GM19395 (cell line): ENCODE measurements at regions not wholly inside any gene's neighbourhood (a gene's known extent, or its start where the extent isn't known, plus 50 kb on each side); places are given as distances from the start of the nearest gene placed in this dataset.

Experiments used
- ATAC-seq: cut with Tn5 transposase; IDR thresholded peaks from one replicate; pipeline ENCODE4 v1.9.1; 2021; ENCODE audit warnings: mild to moderate bottlenecking, moderate library complexity; ENCODE audit not compliant: unreplicated experiment

DNA sequence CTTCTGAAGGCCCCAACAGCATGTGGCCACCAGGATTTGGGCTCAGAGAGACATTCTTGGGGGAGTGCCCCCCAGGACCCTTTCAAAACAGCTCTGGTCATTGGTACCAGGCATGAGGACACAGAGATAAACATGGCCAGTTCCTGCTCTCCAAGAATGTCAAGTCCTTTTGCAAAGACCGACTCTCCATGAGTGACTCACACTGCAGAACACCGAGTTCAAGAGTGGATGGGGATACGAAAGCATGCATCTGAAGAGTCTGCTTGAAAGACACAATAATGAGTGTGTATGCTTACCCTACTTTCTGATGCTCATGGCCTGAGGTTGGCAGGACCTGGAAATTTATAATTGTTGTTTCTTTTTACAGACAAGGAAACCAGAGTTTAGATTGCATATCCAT lies 450.6 kb downstream of the TSN start:
- no peak for ATAC-seq

DNA sequence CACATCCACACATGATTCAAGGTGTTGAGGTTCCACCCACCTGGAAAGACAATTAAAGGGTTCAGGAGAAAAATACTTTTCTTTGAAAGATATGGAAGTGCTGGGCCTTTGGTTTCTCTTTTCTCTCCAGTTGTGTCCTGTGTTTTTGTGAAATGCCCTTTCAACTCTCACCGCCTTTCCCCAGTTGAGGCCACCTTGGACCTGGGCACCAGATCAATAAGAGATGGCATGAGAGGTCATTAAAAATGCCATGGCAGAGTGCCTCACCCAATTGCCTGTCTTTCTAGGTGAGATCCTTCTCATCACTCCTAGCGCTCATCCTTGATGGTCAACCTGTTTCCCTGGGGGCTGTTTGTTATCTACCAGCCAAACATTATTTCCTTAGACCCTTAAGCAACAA lies 453.9 kb downstream of the TSN start:
- no peak for ATAC-seq

DNA sequence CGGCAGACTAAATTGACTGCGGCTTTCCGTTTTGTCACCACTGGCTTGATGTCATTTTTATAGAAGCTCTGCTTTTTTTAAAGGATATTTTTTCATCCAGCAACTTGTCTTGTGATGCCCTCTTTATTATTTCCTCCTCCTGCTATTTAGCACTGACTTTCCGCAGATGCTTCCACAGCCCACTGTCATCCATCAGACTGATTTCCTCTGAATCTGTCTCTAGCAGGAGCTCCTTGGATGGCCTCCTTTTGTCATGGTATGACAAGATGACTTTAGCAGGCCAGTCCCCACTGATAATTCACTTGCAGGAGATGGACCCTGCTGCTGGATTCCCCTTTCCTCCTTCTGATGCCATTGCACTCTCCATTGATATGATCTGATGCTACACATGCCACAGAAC lies 454.6 kb downstream of the TSN start:
- ATAC-seq: no peak

DNA sequence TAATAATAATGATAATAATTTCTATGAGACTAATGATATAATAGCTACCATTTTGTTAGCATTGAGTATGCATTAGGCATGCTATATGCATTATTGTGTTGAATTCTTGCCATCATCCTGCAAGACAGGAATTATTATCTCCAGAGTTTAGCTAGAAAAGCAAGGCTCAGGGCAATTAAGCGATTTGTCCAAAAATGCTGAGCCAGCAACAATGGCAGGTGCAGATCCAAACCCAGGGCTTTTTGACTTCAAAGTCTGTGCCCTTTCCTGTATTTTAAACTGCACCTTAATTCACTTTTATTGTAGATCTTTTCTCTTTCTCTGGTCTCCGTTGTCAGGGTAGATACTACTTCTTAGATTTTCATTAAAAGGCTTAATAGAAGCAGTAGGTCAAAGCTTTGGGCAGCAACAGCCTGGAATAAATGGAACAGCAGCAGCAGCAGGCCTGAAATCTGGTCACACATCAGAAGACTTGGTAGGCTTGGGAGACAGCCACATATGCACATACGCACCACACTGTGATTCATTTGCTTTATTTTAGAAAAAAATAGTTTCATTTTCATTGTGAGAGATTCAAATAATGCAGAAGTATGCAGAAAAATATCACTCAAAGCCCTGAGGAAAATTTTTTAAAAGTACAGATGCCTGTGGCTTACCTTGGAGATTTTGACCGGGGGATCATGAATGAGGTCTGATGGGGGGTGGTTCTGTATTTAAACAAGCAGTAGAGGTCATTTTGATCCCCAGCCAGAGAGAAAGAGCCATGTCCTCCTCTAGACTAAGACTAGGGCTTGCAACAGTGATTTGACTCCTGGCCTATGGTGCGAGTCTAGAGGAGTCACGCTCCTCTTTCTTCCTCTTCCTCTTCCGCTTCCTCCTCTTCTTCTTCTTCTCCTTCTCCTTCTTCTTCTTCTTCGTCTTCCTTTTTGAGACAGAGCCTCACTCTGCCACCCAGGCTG lies 455.7 kb downstream of the TSN start:
- ATAC-seq: no peak

DNA sequence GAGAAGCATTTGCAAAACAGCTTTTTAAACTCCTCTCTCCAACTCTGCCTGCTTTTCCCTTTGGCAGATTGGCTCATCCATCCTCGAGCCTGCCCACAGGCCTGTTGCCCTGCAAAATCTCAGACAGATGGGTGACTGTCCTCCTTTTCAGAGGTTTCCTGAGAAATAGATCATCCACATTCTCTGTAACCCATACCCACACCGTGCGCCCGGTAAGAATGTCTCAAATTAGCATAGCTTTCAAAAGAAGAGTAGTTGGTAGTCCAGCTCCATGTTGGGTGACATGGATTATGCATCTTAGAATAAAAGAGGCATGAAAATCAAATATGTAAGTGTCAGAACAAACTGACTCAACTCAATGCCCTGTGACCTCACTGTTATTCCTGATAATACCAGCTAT lies 457.9 kb downstream of the TSN start:
- no peak for ATAC-seq

DNA sequence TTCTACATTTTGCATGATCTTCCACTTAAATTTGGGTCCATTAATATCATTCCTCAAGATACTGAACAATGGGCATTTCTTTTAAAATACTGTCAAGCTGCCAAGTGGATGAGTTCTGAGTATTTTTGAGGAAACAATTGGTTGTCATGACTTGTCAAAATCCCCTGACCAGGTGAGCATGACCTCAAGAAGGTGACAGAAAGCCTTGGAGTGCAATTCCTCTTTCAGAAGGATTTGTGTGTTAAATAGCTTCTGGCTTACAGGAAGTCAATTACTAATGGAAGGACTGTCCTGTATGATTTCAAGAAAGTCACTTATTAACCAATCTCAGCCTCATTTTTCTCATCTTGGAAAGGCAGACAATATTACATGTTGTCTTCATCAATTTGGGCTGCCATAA lies 460.6 kb downstream of the TSN start:
- ATAC-seq: no peak

DNA sequence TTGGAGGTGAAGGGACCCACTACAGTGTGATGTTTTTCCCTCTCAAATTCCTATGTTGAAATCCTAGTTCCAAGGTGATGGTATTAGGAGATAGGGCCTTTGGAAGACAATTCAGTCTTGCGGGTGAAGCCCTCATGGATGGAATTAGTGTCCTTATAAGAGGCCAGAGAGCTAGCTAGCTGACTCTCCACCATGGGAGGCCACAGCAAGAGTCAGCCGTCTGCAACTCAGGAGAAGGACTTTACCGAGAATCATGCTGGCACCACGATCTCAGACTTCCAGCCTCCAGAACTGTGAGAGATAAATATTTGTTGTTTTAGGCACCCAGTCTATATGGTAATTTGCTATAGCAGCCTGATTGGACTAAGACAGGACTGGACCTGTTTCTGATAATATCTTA lies 461.4 kb downstream of the TSN start:
- ATAC-seq: no peak

DNA sequence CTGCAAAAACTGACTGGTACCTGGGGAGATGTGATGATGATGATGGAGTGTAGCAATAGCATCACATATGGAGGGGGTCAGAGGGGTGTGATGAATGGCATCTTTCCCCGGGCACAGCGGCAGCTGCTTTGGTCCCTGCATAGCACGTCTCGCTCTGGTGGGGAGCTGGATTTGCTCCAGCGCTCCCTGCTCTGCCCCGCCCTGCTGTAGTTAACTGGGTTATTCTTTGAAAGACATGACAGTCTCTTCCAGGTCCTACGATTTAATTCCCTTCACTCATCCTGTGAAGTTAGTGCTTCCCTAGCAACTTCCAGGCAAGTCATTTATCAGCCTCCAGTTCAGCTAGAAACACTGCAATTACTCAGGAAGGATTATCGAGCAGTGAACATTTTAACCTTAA lies 463.1 kb downstream of the TSN start:
- ATAC-seq: no peak

DNA sequence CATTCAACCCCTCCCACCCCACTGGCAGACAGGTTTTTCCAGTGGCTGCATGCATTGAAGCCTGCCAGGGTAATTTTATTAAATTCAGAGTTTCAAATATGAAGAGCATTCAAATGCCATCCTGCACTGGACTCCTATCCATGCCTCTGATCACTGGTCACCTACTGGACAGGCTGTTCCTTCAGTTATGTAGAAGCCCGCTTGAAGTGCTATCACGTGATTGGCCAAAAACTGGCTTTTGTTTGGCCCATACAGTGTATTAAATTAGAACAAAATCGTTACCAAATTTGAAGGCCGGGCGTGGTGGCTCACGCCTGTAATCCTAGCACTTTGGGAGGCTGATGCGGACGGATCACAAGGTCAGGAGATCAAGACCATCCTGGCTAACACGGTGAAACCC lies 464.1 kb downstream of the TSN start:
- ATAC-seq: no peak

DNA sequence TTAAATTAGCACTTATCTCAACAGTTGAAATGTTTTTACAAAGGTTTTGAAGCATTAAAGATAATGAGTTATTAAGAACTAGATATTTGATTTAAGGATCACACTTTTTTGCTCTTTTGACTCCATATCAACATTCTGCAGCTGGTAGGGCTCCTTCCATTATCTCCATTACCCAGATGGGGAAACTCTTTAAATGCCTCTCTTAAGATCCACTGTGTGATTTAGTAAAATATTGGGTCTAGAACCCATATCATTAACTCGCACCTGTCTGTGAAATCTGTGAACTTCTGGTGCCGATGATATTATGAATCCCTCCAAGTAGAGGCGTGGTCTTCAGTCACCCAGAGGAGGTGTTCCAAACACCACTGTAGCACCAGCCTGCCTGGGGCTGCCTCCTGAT lies 466.2 kb downstream of the TSN start:
- no peak for ATAC-seq

DNA sequence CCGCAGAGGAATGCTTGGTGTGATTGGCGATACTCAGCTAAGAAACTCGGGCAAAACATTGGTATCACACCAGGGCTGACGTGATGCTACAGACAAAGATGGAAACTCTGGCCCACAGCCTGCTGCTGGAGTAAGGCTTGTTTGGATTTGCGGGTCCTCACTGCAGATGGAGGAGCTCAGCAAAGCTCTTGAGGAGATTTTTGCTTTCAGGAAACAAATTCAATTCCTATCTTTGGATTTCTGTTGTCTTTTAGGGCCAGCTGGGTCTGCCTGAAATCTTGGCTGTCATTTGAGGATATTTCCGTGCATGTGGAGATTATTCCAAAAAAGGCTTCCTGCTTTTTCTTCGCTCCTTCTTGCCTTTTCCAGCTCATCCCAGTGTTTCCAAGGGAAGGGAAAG lies 475.8 kb downstream of the TSN start:
- ATAC-seq: no peak

DNA sequence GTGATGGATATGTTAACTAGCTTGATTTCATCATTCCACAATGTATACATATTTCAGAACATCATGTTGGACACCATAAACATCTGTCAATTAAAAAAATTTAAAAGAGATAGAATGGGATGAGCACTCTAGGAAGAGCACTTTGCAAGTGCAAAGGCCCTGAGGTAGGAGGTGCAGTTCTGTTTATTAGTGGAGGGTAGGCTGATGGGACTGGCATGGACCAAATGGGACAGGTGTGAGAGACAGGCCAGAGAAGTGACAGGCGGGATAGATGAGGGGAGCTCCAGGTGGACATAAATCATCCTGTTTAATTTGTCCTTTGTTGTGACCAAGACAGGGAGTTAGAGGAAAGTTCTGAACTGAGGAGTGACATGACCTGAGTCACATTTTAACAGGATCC lies 477.9 kb downstream of the TSN start:
- ATAC-seq: no peak

DNA sequence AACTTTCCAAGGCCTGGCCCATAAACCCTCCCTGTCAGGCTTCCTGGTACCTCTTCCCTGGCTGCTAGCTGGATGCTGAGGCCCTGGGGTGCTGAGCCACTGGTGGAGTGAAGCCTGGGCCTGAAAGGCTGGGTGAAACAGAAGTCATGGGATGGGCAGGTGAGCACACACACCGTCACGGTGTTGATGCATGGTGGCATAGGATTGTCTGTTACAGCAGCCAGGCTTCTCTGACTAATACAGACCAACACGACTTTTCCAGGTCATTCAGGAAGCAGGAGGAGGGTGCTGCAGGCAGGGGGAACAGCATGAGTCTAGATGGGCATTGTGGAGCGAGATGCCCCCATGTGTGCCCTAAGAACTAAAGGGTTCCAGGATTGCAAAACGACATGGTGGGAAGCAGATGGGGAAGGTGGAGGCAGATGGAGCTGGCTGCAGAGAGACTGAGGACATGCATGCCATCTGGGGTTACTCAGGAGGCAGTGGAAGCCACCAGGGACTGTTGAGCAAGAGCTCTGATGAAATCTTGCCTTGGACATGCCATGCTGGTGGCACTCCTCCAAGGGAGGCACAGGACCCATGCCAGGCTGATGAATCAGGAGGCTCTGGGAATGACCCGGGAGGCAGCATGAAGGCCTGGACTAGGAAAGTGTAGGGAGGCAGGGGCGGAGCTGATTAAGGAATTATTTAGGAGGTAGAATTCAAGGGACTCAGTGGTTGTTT lies 480.9 kb downstream of the TSN start:
- no peak for ATAC-seq

DNA sequence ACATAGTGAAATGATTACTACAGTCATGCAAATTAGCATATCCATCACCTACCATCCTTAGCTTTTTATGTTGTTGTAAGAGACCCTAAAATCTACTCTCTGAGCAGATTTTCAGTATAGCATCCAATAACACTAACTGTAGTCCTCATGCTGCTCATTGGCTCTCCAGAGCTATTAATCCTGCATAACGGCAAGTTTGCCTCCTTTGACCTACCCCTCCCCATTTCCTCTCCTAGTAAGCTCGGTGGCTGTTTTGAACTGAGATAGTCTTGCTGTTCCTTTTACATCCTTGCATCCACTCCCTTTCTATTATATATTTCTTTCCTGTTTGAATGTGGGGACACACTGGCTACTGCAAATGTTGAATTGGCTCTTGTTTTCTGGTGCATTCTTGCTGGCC lies 481.5 kb downstream of the TSN start:
- ATAC-seq: no peak

DNA sequence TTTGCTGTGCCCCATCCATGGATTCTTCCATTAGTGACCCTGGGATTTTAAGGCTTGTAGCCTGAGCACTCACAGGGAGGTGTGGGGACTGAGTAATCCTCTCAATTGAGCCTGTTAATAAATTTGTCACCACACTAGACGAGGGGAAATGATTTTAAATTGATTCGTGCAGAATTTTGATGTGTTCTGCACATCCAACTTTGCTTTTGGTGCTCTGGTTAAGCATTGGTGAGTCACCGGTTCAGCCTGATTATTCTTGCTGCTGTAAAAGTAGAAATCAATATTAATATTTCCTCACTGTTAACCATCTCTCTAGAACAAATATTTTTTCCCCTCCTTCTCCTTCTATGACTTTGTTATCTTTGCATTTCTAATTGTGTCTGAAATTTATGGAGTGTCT lies 482.0 kb downstream of the TSN start:
- no peak for ATAC-seq

DNA sequence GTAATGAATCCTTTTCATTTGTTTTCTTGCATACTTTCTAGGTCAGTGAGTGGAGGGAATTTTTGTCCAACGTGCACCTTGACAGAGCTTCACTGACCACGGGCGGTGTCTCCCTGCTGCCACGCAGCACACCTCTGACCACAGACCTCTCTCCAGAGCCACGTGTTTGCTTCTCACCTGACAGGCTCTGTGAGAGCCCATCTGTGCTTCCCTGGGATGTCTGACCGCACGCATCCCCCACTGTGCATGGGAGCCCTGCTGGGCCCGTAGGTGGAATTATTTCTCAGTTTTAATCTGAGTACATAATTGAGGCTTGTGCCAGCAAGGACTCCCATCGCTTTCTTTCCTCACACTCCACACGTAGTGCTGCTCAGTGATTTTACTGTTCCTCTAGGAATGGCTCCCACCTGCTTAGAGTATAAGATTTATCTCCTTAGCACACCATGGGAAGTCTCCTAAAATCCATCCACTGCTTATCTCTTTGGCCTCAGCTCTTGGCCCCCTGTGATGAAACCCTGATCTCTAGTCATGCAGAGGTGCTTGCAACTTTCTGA lies 482.6 kb downstream of the TSN start:
- no peak for ATAC-seq

DNA sequence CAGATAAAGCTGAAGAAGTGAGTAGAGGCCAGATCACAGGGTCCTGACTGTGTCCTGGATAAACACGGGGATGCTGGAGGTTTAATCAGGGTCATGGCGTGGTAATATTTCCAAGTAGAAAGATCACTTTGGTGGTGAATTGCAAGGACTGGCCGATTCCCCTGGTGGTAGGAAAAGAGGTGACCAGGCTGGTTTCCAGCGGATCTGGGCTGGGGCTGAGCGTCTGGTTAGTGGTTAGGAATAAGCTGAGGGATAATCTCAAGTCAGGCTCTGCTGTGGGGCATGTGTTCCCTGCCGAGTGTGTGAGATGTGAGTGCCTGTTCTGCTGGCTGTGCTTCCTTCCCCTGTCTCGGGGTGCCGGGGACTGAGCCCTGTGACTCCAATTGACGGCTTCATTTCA lies 484.0 kb downstream of the TSN start:
- no peak for ATAC-seq

DNA sequence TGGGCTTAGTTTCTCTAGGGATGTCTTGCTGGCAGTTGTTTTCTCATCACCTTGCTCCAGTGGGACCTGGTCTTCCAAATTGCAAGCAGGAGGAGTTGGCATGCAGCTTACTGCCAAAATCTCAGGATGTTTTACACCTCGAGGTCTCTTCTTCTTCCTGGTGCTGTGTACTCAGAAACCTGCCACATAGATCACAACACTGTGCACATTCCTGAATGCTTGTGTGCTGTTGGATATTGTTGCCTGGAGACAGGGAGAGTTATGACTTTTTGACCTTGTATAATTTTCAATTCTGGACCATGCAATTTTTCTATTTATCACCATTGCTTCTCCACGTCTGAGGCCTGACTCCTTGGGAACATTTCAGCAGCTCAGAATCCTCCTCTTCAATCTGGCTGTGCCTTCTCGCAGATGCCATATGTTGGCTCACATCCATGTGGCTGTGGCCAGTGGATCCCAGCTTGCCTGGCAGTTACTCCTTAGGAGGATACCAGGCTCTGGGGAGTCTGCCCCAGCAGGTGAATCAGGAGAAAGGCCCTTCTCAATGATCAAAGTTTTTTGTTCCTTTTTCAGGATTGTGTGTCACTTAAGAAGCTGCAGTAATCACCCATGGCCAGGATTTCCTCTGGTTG lies 489.3 kb downstream of the TSN start:
- no peak for ATAC-seq

DNA sequence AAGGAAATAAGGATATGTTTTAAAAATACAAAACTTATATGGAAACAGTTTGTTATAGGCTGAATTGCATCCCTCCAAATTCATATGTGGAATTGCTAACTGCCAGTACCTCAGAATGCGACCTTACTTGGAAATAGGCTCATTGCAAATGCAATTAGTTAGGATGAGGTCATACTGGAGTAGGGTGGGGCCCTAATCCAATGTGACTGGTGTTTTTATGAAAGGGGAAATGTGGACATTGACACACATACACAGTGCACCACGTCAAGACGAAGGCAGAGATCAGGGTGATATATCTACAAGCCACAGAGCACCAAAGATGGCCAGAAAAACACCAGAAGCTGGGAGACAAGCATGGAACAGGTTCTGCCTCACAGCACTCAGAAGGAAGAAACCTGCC lies 494.2 kb downstream of the TSN start:
- no peak for ATAC-seq

DNA sequence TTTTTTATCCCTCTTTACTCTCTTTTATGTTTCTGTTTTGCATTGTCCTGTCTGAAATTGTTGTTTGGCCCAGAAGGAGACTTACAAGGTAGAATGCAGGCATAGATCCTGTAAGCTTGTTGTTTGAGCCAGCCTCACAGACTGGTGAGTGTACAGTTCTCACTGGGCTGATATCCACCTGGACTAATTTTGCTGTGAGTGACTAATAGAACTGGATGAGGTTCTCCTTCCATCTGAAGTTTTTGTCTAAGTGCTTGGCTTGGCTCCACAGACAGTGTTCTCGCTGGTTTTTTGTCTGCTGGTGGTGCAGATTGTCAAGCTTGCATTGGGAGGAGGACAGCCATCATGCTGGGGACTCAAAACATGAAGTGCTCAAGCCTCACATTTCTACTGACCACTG lies 495.7 kb downstream of the TSN start:
- ATAC-seq: no peak

DNA sequence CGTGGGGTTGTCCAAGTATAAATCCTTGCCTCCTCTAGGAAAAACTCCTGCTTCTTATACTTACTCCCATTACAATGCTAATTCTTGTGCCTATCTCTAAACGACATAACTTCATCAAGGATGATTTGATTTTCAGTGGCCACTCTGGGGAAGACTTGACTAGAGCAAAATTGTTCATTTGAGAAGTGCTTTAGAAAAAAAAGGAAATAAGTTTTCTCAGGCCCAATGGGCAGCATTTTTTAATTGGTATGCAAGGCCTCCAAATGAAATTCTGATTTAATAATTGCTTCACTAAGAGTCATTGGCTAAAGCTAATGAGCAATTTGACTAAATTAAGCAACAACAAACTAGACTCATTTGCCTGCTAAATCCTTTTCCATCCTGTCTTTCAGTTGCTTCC lies 496.1 kb downstream of the TSN start:
- ATAC-seq: no peak

DNA sequence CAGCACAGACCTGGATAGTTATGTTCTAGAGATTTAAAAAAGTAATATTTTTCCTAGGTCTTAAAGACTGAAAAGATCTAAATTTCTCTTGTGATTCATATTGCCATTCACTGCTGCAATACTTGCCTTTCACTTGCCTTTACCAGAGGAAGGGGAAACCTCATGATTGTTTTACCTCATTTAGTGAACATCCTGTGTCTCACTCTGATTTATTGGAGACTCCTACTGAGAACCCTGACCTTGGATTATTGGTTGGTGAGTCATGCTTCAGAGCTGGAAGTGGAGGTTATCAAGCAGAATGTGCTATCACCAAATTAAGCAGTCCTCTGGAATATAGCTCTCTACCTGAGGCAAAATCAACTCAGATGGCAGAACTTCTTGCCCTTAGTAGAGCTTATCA lies 500.5 kb downstream of the TSN start:
- no peak for ATAC-seq
